SK-N-SH (cell line): ENCODE measurements at regions not wholly inside any gene's neighbourhood (a gene's known extent, or its start where the extent isn't known, plus 50 kb on each side); places are given as distances from the start of the nearest gene placed in this dataset.

ENCODE experiments used
- CTCF ChIA-PET: fragments of 300-600, 350-600 bp; formaldehyde crosslinking; extraction: SDS; loops from one replicate; lab custom pipeline; 2021; lab: Yijun Ruan, JAX
- POLR2A ChIA-PET: fragments of 350-600 bp; sonication (Branson Sonifier 250); formaldehyde crosslinking; extraction: SDS; loops from one replicate; lab custom pipeline; 2020; ENCODE audit warnings: antibody characterized with exemption, inconsistent platforms; lab: Yijun Ruan, JAX
- DNase-seq: peaks from one replicate; pipeline ENCODE4 v3.0.0; 2012
- H2AFZ ChIP-seq: fragments of 200-600 bp; sonication (generic); 2 replicates; pipeline ENCODE4 v1.8.1; 2016; ENCODE audit warnings: antibody characterized with exemption, mild to moderate bottlenecking, low read depth
- H3F3A ChIP-seq: fragments of 200-600 bp; sonication (generic); replicated peaks from 2 replicates; pipeline ENCODE3; 2016; ENCODE audit warnings: antibody characterized with exemption, mild to moderate bottlenecking; ENCODE audit not compliant: insufficient read depth
- H3K27ac ChIP-seq, 2 experiments: fragments of 200-500 bp in 1 of 2; fragments of 200-600 bp in 1 of 2; sonication (Bioruptor generic) in 1 of 2; sonication (generic), shearing (Covaris generic) in 1 of 2; 2 replicates each; pipeline versions ENCODE4 v1.5.1 to v1.6.1; 2014 to 2016; ENCODE audit warnings: low read depth in 2 of 2, inconsistent platforms in 1 of 2, low read length in 1 of 2, mild to moderate bottlenecking in 1 of 2, mixed read lengths in 1 of 2
- H3K27me3 ChIP-seq: fragments of 200-600 bp; sonication (generic), shearing (Covaris generic); 2 replicates; pipeline ENCODE4 v1.6.1; 2016; ENCODE audit warnings: mixed run types; ENCODE audit not compliant: insufficient read depth
- H3K36me3 ChIP-seq, 2 experiments: fragments of 200-500 bp in 1 of 2; fragments of 200-600 bp in 1 of 2; sonication (Bioruptor generic) in 1 of 2; sonication (generic) in 1 of 2; replicated peaks in 1 of 2; 2 replicates each; pipeline versions ENCODE3 to v1.5.1; 2014 to 2016; ENCODE audit warnings: low read length in 1 of 2, mild to moderate bottlenecking in 1 of 2; ENCODE audit not compliant: insufficient read depth in 2 of 2, control insufficient read depth in 1 of 2
- H3K4me1 ChIP-seq, 2 experiments: fragments of 200-500 bp in 1 of 2; fragments of 200-600 bp in 1 of 2; sonication (Bioruptor generic) in 1 of 2; sonication (generic), shearing (Covaris generic) in 1 of 2; 2 replicates each; pipeline versions ENCODE4 v1.5.1 to v1.6.1; 2014 to 2016; ENCODE audit warnings: low read depth in 1 of 2, low read length in 1 of 2, mixed run types in 1 of 2; ENCODE audit not compliant: insufficient read depth in 2 of 2, control insufficient read depth in 1 of 2
- H3K4me2 ChIP-seq: fragments of 200-600 bp; sonication (generic), shearing (Covaris generic); 2 replicates; pipeline ENCODE4 v1.6.1; 2017; ENCODE audit warnings: mixed run types
- H3K4me3 ChIP-seq, 2 experiments: fragments of 200-500 bp in 1 of 2; fragments of 200-600 bp in 1 of 2; sonication (Bioruptor generic) in 1 of 2; sonication (generic), shearing (Covaris generic) in 1 of 2; 2 replicates each; pipeline versions ENCODE4 v1.5.1 to v1.8.1; 2014 to 2016; ENCODE audit warnings: low read depth in 2 of 2, inconsistent platforms in 1 of 2, low read length in 1 of 2, mild to moderate bottlenecking in 1 of 2, mixed read lengths in 1 of 2, moderate library complexity in 1 of 2
- H3K79me2 ChIP-seq: fragments of 200-600 bp; sonication (generic); 2 replicates; pipeline ENCODE4 v1.8.1; 2017; ENCODE audit warnings: mild to moderate bottlenecking; ENCODE audit not compliant: insufficient read depth
- H3K9ac ChIP-seq: fragments of 200-600 bp; sonication (generic); 2 replicates; pipeline ENCODE4 v1.6.1; 2017; ENCODE audit warnings: mixed run types
- H3K9me2 ChIP-seq: fragments of 200-600 bp; sonication (generic); 2 replicates; pipeline ENCODE4 v1.6.1; 2017; ENCODE audit warnings: mixed run types
- H3K9me3 ChIP-seq: fragments of 200-600 bp; sonication (generic); 2 replicates; pipeline ENCODE4 v1.6.1; 2017; ENCODE audit warnings: mixed run types, mild to moderate bottlenecking, moderate library complexity
- H4K20me1 ChIP-seq: fragments of 200-600 bp; sonication (generic); 2 replicates; pipeline ENCODE4 v1.6.1; 2017; ENCODE audit warnings: mild to moderate bottlenecking, mixed run types; ENCODE audit not compliant: insufficient read depth
- CHD2 ChIP-seq: fragments of 150-350 bp; IDR thresholded peaks from 2 replicates; pipeline ENCODE4 v1.6.1; 2018; ENCODE audit warnings: low read length; ENCODE audit not compliant: partially characterized antibody
- CTCF ChIP-seq: fragments of 200-600 bp; sonication (generic); IDR thresholded peaks from 2 replicates; pipeline ENCODE4 v1.6.1; 2017; ENCODE audit warnings: antibody characterized with exemption, mild to moderate bottlenecking, moderate library complexity
- ELF1 ChIP-seq: IDR thresholded peaks from 2 replicates; pipeline ENCODE4 v1.4.0; 2012
- EZH2phosphoT487 ChIP-seq: fragments of 200-600 bp; sonication (generic); IDR thresholded peaks from 2 replicates; pipeline ENCODE4 v1.6.1; 2017; ENCODE audit warnings: low read depth, mixed run types, mild to moderate bottlenecking, antibody characterized with exemption, moderate library complexity, borderline replicate concordance
- FOXM1 ChIP-seq: IDR thresholded peaks from 2 replicates; pipeline ENCODE4 v1.4.0; 2012; ENCODE audit warnings: low read depth, mild to moderate bottlenecking
- GATA2 ChIP-seq: sonication (generic); formaldehyde crosslinking; IDR thresholded peaks from 2 replicates; pipeline ENCODE4 v1.5.0; 2020; ENCODE audit warnings: mild to moderate bottlenecking, missing genetic modification reagents
- NFIC ChIP-seq: IDR thresholded peaks from 2 replicates; pipeline ENCODE4 v1.4.0; 2012; ENCODE audit warnings: borderline replicate concordance
- NRF1 ChIP-seq: IDR thresholded peaks from 2 replicates; pipeline ENCODE4 v1.6.1; 2012; ENCODE audit warnings: low read depth, mild to moderate bottlenecking, low read length
- PBX3 ChIP-seq: IDR thresholded peaks from 2 replicates; pipeline ENCODE4; 2012
- POLR2AphosphoS5 ChIP-seq: IDR thresholded peaks from 2 replicates; pipeline ENCODE4 v1.6.1; 2012; ENCODE audit warnings: low read depth, low read length
- RCOR1 ChIP-seq: fragments of 150-350 bp; IDR thresholded peaks from 2 replicates; pipeline ENCODE4 v1.6.1; 2017; ENCODE audit warnings: antibody characterized with exemption, low read length
- RFX5 ChIP-seq: IDR thresholded peaks from 2 replicates; pipeline ENCODE4 v1.6.1; 2012; ENCODE audit warnings: mild to moderate bottlenecking, improper control_type of control experiment, low read length
- TAF1 ChIP-seq: IDR thresholded peaks from 2 replicates; pipeline ENCODE4 v1.6.1; 2012; ENCODE audit warnings: low read depth, mild to moderate bottlenecking, low read length, moderate library complexity, borderline replicate concordance
- TEAD4 ChIP-seq: IDR thresholded peaks from 2 replicates; pipeline ENCODE4 v1.4.0; 2012; ENCODE audit warnings: mild to moderate bottlenecking, borderline replicate concordance; ENCODE audit not compliant: insufficient read depth
- USF1 ChIP-seq: IDR thresholded peaks from 2 replicates; pipeline ENCODE4 v1.4.0; 2012; ENCODE audit warnings: low read depth, borderline replicate concordance
- ZBTB33 ChIP-seq: IDR thresholded peaks from 2 replicates; pipeline ENCODE4 v1.4.0; 2012; ENCODE audit warnings: low read depth, borderline replicate concordance
- WGBS: methylation state at CpG from one replicate; pipeline ENCODE4 v1.1.6; 2017; ENCODE audit warnings: low lambda C conversion rate; 5-methylcytosine and 5-hydroxymethylcytosine counted together

- no peak overlapping the region for H3K27ac ChIP-seq
- no peak overlapping the region for H3K4me3 ChIP-seq
- no peaks in the 10 kb centered on the region for H3K9me3 ChIP-seq
- TF ChIP-seq TEAD4 (no peak), TAF1 (no peak), EZH2phosphoT487 (no peak), CTCF (no peak), CHD2 (no peak), RFX5 (no peak), ELF1 (no peak)
- no peak overlapping the region for H3K4me2 ChIP-seq
- DNase-seq, result no peak
- no peaks in the 10 kb centered on the region for H4K20me1 ChIP-seq
- CTCF ChIA-PET, result no interaction called here
- H3K9ac ChIP-seq, result no peak overlapping the region
- no peaks in the 10 kb centered on the region for H3F3A ChIP-seq
- H3K27me3 ChIP-seq, result no peaks in the 10 kb centered on the region
- POLR2A ChIA-PET, result interaction anchor here (0.6 kb wide), 1 partner anchor 251 kb away, joined by 4 read pairs; no protein-coding TSS in a partner anchor
- peaks cover 0 to 5% of the 10 kb centered on the region in 2 experiments; a peak in 1 of 4 replicates for H3K4me1 ChIP-seq
- WGBS, result 92% methylated on average over 11 of the region's 11 CpGs
- H3K36me3 ChIP-seq, result no peaks in the 10 kb centered on the region
- H3K9me2 ChIP-seq, result no peaks in the 10 kb centered on the region
- H2AFZ ChIP-seq, result no peak overlapping the region
- no peaks in the 10 kb centered on the region for H3K79me2 ChIP-seq
Observed at GRCh38 chr1:55382806-55383305, 167.7 kb upstream of the USP24 start.

GRCh38 chr1:55381983-55382382 lies 166.8 kb upstream of the USP24 start:
- ChIA-PET CTCF (no interaction called here), POLR2A (no interaction called here)
- Histone ChIP-seq H3K27ac (no peak overlapping the region), H3K4me3 (no peak overlapping the region), H3F3A (no peaks in the 10 kb centered on the region), H4K20me1 (no peaks in the 10 kb centered on the region), H3K4me2 (no peak overlapping the region), H3K79me2 (no peaks in the 10 kb centered on the region), H3K36me3 (no peaks in the 10 kb centered on the region), H2AFZ (no peak overlapping the region), H3K9me3 (no peaks in the 10 kb centered on the region), H3K27me3 (no peaks in the 10 kb centered on the region), H3K4me1 (peaks cover 0 to 10% of the 10 kb centered on the region in 2 experiments; a peak in 1 of 4 replicates), H3K9me2 (no peaks in the 10 kb centered on the region), H3K9ac (no peak overlapping the region)
- WGBS, result 58% methylated on average over 2 of the region's 2 CpGs
- DNase-seq, result no peak
- TF ChIP-seq FOXM1 (no peak), POLR2AphosphoS5 (no peak), RCOR1 (no peak)

- H3K79me2 ChIP-seq, result no peaks in the 10 kb centered on the region
- peaks cover 0 to 10% of the 10 kb centered on the region in 2 experiments; a peak in 1 of 4 replicates for H3K4me1 ChIP-seq
- no peak for DNase-seq
- H4K20me1 ChIP-seq, result no peaks in the 10 kb centered on the region
- no peak overlapping the region for H2AFZ ChIP-seq
- no peaks in the 10 kb centered on the region for H3K27me3 ChIP-seq
- WGBS, result 84% methylated on average over 5 of the region's 5 CpGs
- H3K9me3 ChIP-seq, result no peaks in the 10 kb centered on the region
- H3K36me3 ChIP-seq, result no peaks in the 10 kb centered on the region
- ChIA-PET CTCF (interaction anchor here (0.6 to 0.7 kb wide), 2 partner anchors 432 to 1203 kb away, joined by 3 read pairs; no protein-coding TSS in a partner anchor), POLR2A (no interaction called here)
- H3K9ac ChIP-seq, result no peak overlapping the region
- no peak overlapping the region for H3K27ac ChIP-seq
- no peak overlapping the region for H3K4me2 ChIP-seq
- H3K4me3 ChIP-seq, result no peak overlapping the region
- no peaks in the 10 kb centered on the region for H3K9me2 ChIP-seq
- H3F3A ChIP-seq, result no peaks in the 10 kb centered on the region
- TF ChIP-seq NFIC (no peak), NRF1 (no peak), USF1 (no peak), GATA2 (no peak), ZBTB33 (no peak), PBX3 (no peak)
Observed at GRCh38 chr1:55381491-55381890, 166.3 kb upstream of the USP24 start.
